Breast epithelium (tissue), 4 donors: ENCODE measurements at regions not wholly inside any gene's neighbourhood (a gene's known extent, or its start where the extent isn't known, plus 50 kb on each side); places are given as distances from the start of the nearest gene placed in this dataset.

Experiments
- DNase-seq, 2 donors: peaks; one replicate each; pipeline ENCODE4 v3.0.0-alpha.2; 2019; ENCODE audit warnings: low spot score in 2 of 2
- H3K27ac ChIP-seq, 2 donors: fragments of 200-600 bp; sonication (generic) in 1 of 2; one replicate each; pipeline ENCODE4 v1.5.1; 2016 to 2019; ENCODE audit warnings: mild to moderate bottlenecking in 1 of 2
- H3K27me3 ChIP-seq, 2 donors: fragments of 200-600 bp; sonication (generic) in 1 of 2; one replicate each; pipeline versions ENCODE4 v1.5.1 to v1.6.0; 2017 to 2019; ENCODE audit warnings: control low read depth in 1 of 2, mild to moderate bottlenecking in 1 of 2
- H3K36me3 ChIP-seq: fragments of 200-600 bp; one replicate; pipeline ENCODE4 v1.5.1; 2019
- H3K4me1 ChIP-seq, 2 donors: fragments of 200-600 bp; sonication (generic); one replicate each; pipeline ENCODE4 v1.5.1; 2016 to 2019; ENCODE audit warnings: control low read depth in 1 of 2
- H3K4me3 ChIP-seq, 3 donors: fragments of 200-600 bp; sonication (generic); 1 replicate in 2 of 3; 2 replicates in 1 of 3; pipeline ENCODE4 v1.5.1; 2016 to 2019; ENCODE audit warnings: mild to moderate bottlenecking in 3 of 3, moderate library complexity in 2 of 3
- H3K9me3 ChIP-seq, 2 donors: fragments of 200-600 bp; sonication (generic) in 1 of 2; one replicate each; pipeline ENCODE4 v1.5.1; 2016 to 2019; ENCODE audit warnings: control low read depth in 1 of 2
- CTCF ChIP-seq, 3 donors: fragments of 450-650 bp; IDR thresholded peaks; one replicate each; pipeline ENCODE4 v1.5.1; 2016 to 2017; ENCODE audit warnings: antibody characterized with exemption in 3 of 3, mild to moderate bottlenecking in 3 of 3, moderate library complexity in 3 of 3
- POLR2A ChIP-seq: fragments of 450-650 bp; IDR thresholded peaks from one replicate; pipeline ENCODE4 v1.6.1; 2016; ENCODE audit warnings: antibody characterized with exemption, mild to moderate bottlenecking, moderate library complexity
- POLR2AphosphoS5 ChIP-seq, 3 donors: sonication (generic); formaldehyde crosslinking; IDR thresholded peaks; one replicate each; pipeline ENCODE4 v1.6.1; 2017; ENCODE audit warnings: antibody characterized with exemption in 3 of 3
- intact Hi-C: fragments of 100-400 bp; cut with DNase I; formaldehyde crosslinking; loops from one replicate; pipeline ENCODE4 v1.15.1; 2023; ENCODE audit warnings: low total_unique reads

- Histone ChIP-seq H3K9me3 (no peaks in the 10 kb centered on the region), H3K27me3 (no peaks in the 10 kb centered on the region), H3K4me1 (no peaks in the 10 kb centered on the region), H3K4me3 (no peak overlapping the region), H3K27ac (no peak overlapping the region), H3K36me3 (no peaks in the 10 kb centered on the region)
- DNase-seq: no peak
- TF ChIP-seq POLR2AphosphoS5 (IDR thresholded peaks at IDR 0.05) (no peak), CTCF (IDR thresholded peaks at IDR 0.05) (no peak), POLR2A (no peak)
- intact Hi-C loops: no loop called here
Measured at GRCh38 chr2:66994654-66995053, 402.5 kb upstream of the ETAA1 start.

GRCh38 chr2:66995636-66996035 is 401.5 kb upstream of the ETAA1 start:
- H3K4me3 ChIP-seq: no peak overlapping the region
- no peak overlapping the region for H3K27ac ChIP-seq
- no peak for DNase-seq
- no peak for TF ChIP-seq POLR2AphosphoS5 (IDR thresholded peaks at IDR 0.05)
- no peak for TF ChIP-seq POLR2A
- TF ChIP-seq CTCF (IDR thresholded peaks at IDR 0.05): no peak
- no peaks in the 10 kb centered on the region for H3K36me3 ChIP-seq
- H3K4me1 ChIP-seq: no peaks in the 10 kb centered on the region
- no peaks in the 10 kb centered on the region for H3K27me3 ChIP-seq
- intact Hi-C loops: no loop called here
- no peaks in the 10 kb centered on the region for H3K9me3 ChIP-seq

GRCh38 chr2:67002618-67003371 is 394.3 kb upstream of the ETAA1 start:
- H3K27me3 ChIP-seq: no peaks in the 10 kb centered on the region
- TF ChIP-seq CTCF (IDR thresholded peaks at IDR 0.05) (no peak), POLR2A (no peak), POLR2AphosphoS5 (IDR thresholded peaks at IDR 0.05) (no peak)
- intact Hi-C loops: no loop called here
- no peaks in the 10 kb centered on the region for H3K9me3 ChIP-seq
- H3K36me3 ChIP-seq: no peaks in the 10 kb centered on the region
- no peak overlapping the region for H3K27ac ChIP-seq
- no peak for DNase-seq
- no peaks in the 10 kb centered on the region for H3K4me1 ChIP-seq
- no peak overlapping the region for H3K4me3 ChIP-seq

- Histone ChIP-seq H3K27ac (no peak overlapping the region), H3K27me3 (no peaks in the 10 kb centered on the region), H3K4me3 (no peak overlapping the region), H3K36me3 (no peaks in the 10 kb centered on the region), H3K4me1 (no peaks in the 10 kb centered on the region), H3K9me3 (no peaks in the 10 kb centered on the region)
- intact Hi-C loops: no loop called here
- TF ChIP-seq POLR2AphosphoS5 (IDR thresholded peaks at IDR 0.05) (no peak), POLR2A (no peak), CTCF (IDR thresholded peaks at IDR 0.05) (no peak)
- no peak for DNase-seq
Measured at GRCh38 chr2:67006373-67006960, 390.7 kb upstream of the ETAA1 start.

GRCh38 chr2:67008155-67008554 is 389.0 kb upstream of the ETAA1 start:
- Histone ChIP-seq H3K27ac (no peak overlapping the region), H3K27me3 (no peaks in the 10 kb centered on the region), H3K9me3 (no peaks in the 10 kb centered on the region), H3K4me3 (no peak overlapping the region), H3K36me3 (no peaks in the 10 kb centered on the region), H3K4me1 (no peaks in the 10 kb centered on the region)
- intact Hi-C loops: no loop called here
- DNase-seq: no peak
- TF ChIP-seq CTCF (IDR thresholded peaks at IDR 0.05): no peak
- TF ChIP-seq POLR2A: no peak
- no peak for TF ChIP-seq POLR2AphosphoS5 (IDR thresholded peaks at IDR 0.05)
